ENCODE measurements at regions not wholly inside any gene's neighbourhood (a gene's known extent, or its start where the extent isn't known, plus 50 kb on each side); places are given as distances from the start of the nearest gene placed in this dataset.

DNA sequence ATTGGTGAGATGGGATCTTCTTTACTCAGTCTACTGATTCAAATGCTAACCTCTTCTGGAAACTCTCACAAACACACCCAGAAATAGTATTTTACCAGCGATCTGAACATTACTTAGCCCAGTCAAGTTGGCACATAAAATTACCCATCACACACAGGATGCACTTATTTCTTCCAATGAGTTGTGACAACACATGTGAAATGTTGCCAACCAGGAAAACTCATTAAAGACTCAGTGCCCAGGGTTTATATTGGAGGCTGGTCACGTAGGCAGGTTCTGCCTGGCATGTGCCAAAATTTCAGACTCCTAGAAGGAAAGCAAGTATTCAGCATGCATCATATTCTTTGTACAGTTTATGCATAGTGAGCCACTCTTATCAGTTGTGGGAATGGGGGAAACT is 443.3 kb downstream of the EPM2A start:
- BruUV-seq (replicated peaks), result no TSS peak
- Histone ChIP-seq H3K36me3 (ENCODE audit: insufficient read depth, low read length, poor library complexity, severe bottlenecking) (no peaks in the 10 kb centered on the region), H3K4me3 (ENCODE audit: low read depth, low read length, poor library complexity, severe bottlenecking) (no peak overlapping the region), H3K27ac (ENCODE audit: low read depth, low read length, poor library complexity, severe bottlenecking) (no peak overlapping the region), H3K9me3 (ENCODE audit: low read depth, low read length, poor library complexity, severe bottlenecking) (no peaks in the 10 kb centered on the region), H3K4me1 (ENCODE audit: insufficient read depth, low read length, poor library complexity, severe bottlenecking) (no peaks in the 10 kb centered on the region), H3K27me3 (replicated peaks; ENCODE audit: insufficient read depth, low read depth, low read length, poor library complexity) (no peaks in the 10 kb centered on the region)
- ChIA-PET POLR2A (ENCODE audit: low non-redundant PET) (no interaction called here), CTCF (no interaction called here)
- intact Hi-C loops (cut with micrococcal nuclease; ENCODE audit: unreplicated experiment), result no loop called here
- no peak for TF ChIP-seq EZH2 (IDR thresholded peaks at IDR 0.05; ENCODE audit: borderline replicate concordance, low read depth, low read length, poor library complexity, severe bottlenecking)
- TF ChIP-seq, protein P1, sequence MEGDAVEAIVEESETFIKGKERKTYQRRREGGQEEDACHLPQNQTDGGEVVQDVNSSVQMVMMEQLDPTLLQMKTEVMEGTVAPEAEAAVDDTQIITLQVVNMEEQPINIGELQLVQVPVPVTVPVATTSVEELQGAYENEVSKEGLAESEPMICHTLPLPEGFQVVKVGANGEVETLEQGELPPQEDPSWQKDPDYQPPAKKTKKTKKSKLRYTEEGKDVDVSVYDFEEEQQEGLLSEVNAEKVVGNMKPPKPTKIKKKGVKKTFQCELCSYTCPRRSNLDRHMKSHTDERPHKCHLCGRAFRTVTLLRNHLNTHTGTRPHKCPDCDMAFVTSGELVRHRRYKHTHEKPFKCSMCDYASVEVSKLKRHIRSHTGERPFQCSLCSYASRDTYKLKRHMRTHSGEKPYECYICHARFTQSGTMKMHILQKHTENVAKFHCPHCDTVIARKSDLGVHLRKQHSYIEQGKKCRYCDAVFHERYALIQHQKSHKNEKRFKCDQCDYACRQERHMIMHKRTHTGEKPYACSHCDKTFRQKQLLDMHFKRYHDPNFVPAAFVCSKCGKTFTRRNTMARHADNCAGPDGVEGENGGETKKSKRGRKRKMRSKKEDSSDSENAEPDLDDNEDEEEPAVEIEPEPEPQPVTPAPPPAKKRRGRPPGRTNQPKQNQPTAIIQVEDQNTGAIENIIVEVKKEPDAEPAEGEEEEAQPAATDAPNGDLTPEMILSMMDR (conservative IDR thresholded peaks at IDR 0.05; ENCODE audit: low read depth, low read length), result no peak
- DNase-seq (ENCODE audit: low spot score), result no peak

DNA sequence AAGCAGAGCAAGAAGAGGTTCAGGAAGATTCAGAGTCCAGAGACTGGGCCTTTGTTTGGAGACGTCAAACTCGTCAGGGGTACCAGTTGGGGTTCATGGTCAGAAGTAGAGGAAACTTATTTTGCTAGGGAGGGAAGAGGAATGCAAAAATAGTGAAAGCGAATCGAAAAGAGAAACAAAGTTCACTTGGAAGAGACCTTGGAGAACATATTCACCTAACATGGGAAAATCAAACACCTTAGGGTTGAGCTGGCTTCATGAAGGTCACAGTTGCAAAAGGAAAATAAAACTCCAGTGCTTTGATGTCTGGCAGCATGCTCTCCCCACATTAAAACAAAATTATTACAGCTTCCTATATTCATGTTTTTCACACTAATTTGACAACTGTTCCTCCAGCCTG is 440.4 kb downstream of the EPM2A start:
- BruUV-seq (replicated peaks), result no TSS peak
- ChIA-PET CTCF (no interaction called here), POLR2A (ENCODE audit: low non-redundant PET) (no interaction called here)
- H3K4me1 ChIP-seq (ENCODE audit: insufficient read depth, low read length, poor library complexity, severe bottlenecking), result no peaks in the 10 kb centered on the region
- H3K4me3 ChIP-seq (ENCODE audit: low read depth, low read length, poor library complexity, severe bottlenecking), result no peak overlapping the region
- no peaks in the 10 kb centered on the region for H3K36me3 ChIP-seq (ENCODE audit: insufficient read depth, low read length, poor library complexity, severe bottlenecking)
- no peaks in the 10 kb centered on the region for H3K9me3 ChIP-seq (ENCODE audit: low read depth, low read length, poor library complexity, severe bottlenecking)
- TF ChIP-seq EZH2 (IDR thresholded peaks at IDR 0.05; ENCODE audit: borderline replicate concordance, low read depth, low read length, poor library complexity, severe bottlenecking), result no peak
- TF ChIP-seq, protein P1 (conservative IDR thresholded peaks at IDR 0.05; ENCODE audit: low read depth, low read length), result no peak
- no peak for DNase-seq (ENCODE audit: low spot score)
- intact Hi-C loops (cut with micrococcal nuclease; ENCODE audit: unreplicated experiment), result no loop called here
- H3K27me3 ChIP-seq (replicated peaks; ENCODE audit: insufficient read depth, low read depth, low read length, poor library complexity), result no peaks in the 10 kb centered on the region
- no peak overlapping the region for H3K27ac ChIP-seq (ENCODE audit: low read depth, low read length, poor library complexity, severe bottlenecking)

DNA sequence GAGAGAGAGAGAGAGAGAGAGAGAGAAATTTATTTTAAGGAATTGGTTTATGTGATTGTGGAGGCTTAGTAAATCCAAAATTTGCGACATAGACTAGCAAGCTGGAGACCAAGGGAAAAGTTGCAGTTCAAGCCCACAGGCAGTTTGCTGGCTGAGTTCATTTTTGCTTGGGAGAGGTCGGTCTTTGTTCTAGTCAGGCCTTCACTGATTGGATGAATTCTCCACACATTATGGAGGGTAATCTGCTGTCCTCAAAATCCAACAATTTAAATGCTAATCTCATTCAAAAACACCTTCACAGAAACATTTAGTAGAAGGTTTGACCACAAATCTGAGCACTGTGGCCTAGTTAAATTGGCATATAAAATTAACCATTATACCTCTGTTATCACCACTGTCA is 439.6 kb downstream of the EPM2A start:
- Histone ChIP-seq H3K9me3 (ENCODE audit: low read depth, low read length, poor library complexity, severe bottlenecking) (no peaks in the 10 kb centered on the region), H3K4me3 (ENCODE audit: low read depth, low read length, poor library complexity, severe bottlenecking) (no peak overlapping the region), H3K36me3 (ENCODE audit: insufficient read depth, low read length, poor library complexity, severe bottlenecking) (no peaks in the 10 kb centered on the region), H3K4me1 (ENCODE audit: insufficient read depth, low read length, poor library complexity, severe bottlenecking) (no peaks in the 10 kb centered on the region), H3K27me3 (replicated peaks; ENCODE audit: insufficient read depth, low read depth, low read length, poor library complexity) (no peaks in the 10 kb centered on the region), H3K27ac (ENCODE audit: low read depth, low read length, poor library complexity, severe bottlenecking) (no peak overlapping the region)
- intact Hi-C loops (cut with micrococcal nuclease; ENCODE audit: unreplicated experiment), result no loop called here
- ChIA-PET CTCF (no interaction called here), POLR2A (ENCODE audit: low non-redundant PET) (no interaction called here)
- DNase-seq (ENCODE audit: low spot score), result no peak
- TF ChIP-seq EZH2 (IDR thresholded peaks at IDR 0.05; ENCODE audit: borderline replicate concordance, low read depth, low read length, poor library complexity, severe bottlenecking), result no peak
- TF ChIP-seq, protein P1 (conservative IDR thresholded peaks at IDR 0.05; ENCODE audit: low read depth, low read length), result no peak
- no TSS peak for BruUV-seq (replicated peaks)
